Gastrocnemius medialis (tissue), 4 donors: ENCODE measurements at regions not wholly inside any gene's neighbourhood (a gene's known extent, or its start where the extent isn't known, plus 50 kb on each side); places are given as distances from the start of the nearest gene placed in this dataset.

Source experiments
- CTCF ChIP-seq, 5 experiments: fragments of 450-650 bp in 3 of 5; fragments of 200-600 bp in 2 of 5; sonication (generic) in 2 of 5; IDR thresholded peaks in 4 of 5; conservative IDR thresholded peaks in 1 of 5; 1 replicate in 4 of 5; 2 replicates in 1 of 5; pipeline ENCODE4 v1.5.1; 2016 to 2019; ENCODE audit warnings: antibody characterized with exemption in 5 of 5, mild to moderate bottlenecking in 3 of 5, moderate library complexity in 3 of 5
- POLR2A ChIP-seq, 2 donors: fragments of 450-650 bp; IDR thresholded peaks; one replicate each; pipeline ENCODE4 v1.6.1; 2017; ENCODE audit warnings: antibody characterized with exemption in 2 of 2, mild to moderate bottlenecking in 2 of 2, moderate library complexity in 2 of 2

GRCh38 chr19:30634131-30634830 lies 262.1 kb downstream of the ZNF536 start:
- no peak for TF ChIP-seq CTCF (IDR thresholded peaks at IDR 0.05 in 4 of 5, conservative IDR thresholded peaks at IDR 0.05 in 1 of 5)
- TF ChIP-seq POLR2A (IDR thresholded peaks at IDR 0.05): no peak
